Neural progenitor cell (in vitro differentiated cells): ENCODE measurements at regions not wholly inside any gene's neighbourhood (a gene's known extent, or its start where the extent isn't known, plus 50 kb on each side); places are given as distances from the start of the nearest gene placed in this dataset.

Experiments used
- CTCF ChIP-seq: fragments of 200-600 bp; sonication (generic); IDR thresholded peaks from 2 replicates; pipeline ENCODE4 v1.5.1; 2017; ENCODE audit warnings: antibody characterized with exemption, mild to moderate bottlenecking
- EZH2 ChIP-seq: fragments of 200-600 bp; sonication (generic); IDR thresholded peaks from 2 replicates; pipeline ENCODE4 v1.6.1; 2017; ENCODE audit warnings: antibody characterized with exemption, mild to moderate bottlenecking, moderate library complexity
- EZH2phosphoT487 ChIP-seq: fragments of 200-600 bp; sonication (generic); IDR thresholded peaks from 2 replicates; pipeline ENCODE4 v1.6.1; 2017; ENCODE audit warnings: antibody characterized with exemption

DNA sequence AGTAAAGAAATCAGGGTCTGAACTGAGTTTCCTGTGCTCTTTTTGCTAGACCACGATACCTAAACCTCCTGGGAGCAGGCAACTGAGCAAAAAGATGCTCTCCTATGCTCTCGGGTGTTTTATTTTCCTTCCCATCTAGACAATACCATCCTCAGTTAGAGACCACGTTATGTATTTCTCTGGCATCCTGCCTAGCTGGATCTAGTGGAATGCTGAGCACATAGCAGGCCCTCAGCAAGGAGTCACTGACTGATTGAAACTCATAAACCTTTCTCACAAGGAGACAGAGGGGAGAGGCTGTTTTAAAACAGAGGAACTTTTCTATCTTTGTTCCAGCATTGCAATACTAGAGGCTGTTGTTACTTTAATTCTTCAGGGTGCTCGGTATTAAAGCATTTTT lies 168.0 kb downstream of the CYYR1 start:
- TF ChIP-seq CTCF (no peak), EZH2 (no peak), EZH2phosphoT487 (no peak)
